Epithelial cell of esophagus (primary cell): ENCODE measurements at regions not wholly inside any gene's neighbourhood (a gene's known extent, or its start where the extent isn't known, plus 50 kb on each side); places are given as distances from the start of the nearest gene placed in this dataset.
A peak's percentile ranks its signal among the peaks of the same experiment; 100 is the strongest.

ENCODE experiments used
- DNase-seq: peaks from one replicate; pipeline ENCODE4 v3.0.0; 2010; ENCODE audit warnings: low read depth
- H3K4me3 ChIP-seq: 2 replicates; pipeline ENCODE4 v1.5.1; 2011; ENCODE audit warnings: mild to moderate bottlenecking, low read length, control low read depth
- CTCF ChIP-seq: IDR thresholded peaks from 2 replicates; pipeline ENCODE4 v1.5.1; 2011; ENCODE audit warnings: low read depth, mild to moderate bottlenecking, low read length, control low read depth, inconsistent platforms; ENCODE audit not compliant: insufficient read depth; ENCODE audit errors: missing control alignments

DNA sequence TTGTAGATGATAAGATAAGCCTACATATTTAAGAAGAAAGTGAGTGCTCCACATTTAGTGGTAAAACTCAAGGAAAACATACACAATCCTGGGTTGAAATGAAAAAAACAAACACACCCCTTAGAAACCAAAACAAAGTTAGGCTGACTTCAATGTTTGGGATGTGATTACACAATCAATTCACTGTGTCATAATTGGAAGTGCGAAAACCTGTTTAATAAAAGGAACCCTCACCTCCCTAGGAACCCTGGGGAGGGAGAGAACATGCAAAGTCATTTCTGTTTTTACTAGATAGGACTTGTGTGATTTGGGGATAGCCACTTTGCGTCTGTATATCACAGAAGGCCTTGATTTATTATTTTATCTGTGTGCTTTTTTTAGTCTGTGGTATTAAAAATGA lies 275.0 kb downstream of the NFKBIZ start:
- H3K4me3 ChIP-seq: no peak overlapping the region
- peak; percentile 96 for DNase-seq
- TF ChIP-seq CTCF: no peak

DNA sequence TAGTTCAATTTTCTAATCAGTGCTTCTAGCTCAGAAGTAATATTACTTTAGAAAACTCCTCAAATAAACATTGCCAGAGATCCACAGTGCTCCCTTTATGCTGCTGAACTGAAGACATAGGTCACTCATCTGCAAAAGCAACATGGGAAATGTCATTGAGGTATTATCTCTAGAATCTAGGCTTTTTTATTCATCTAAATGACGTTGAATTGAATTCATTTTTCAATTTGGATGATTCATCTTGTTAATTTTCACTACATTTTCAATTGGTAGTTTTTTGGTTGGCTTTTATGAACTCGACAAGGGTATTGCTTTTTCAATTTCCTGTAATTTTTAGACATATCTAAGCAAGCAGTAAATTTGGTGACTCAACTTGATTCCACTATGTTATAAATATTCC lies 275.4 kb downstream of the NFKBIZ start:
- no peak for DNase-seq
- H3K4me3 ChIP-seq: no peak overlapping the region
- TF ChIP-seq CTCF: no peak

- no peak overlapping the region for H3K4me3 ChIP-seq
- no peak for DNase-seq
- no peak for TF ChIP-seq CTCF
Measured at GRCh38 chr3:102125197-102125993, 276.1 kb downstream of the NFKBIZ start.

DNA sequence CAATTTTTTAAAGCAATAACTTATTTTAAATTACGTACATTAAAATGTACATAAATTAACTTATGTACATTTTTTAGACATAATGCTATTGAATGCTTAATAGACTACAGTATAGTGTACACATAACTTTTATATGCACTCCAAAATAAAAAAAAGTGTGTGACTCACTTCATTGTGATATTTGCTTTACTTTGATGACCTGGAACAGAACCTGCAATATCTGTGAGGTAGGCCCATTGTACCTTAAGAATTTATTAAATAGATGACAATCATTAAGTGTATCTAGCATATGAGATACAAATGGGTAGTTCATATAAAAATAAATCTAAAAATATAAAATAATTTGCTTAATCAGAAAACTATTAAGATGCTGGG lies 276.7 kb downstream of the NFKBIZ start:
- peak; percentile 45 for DNase-seq
- no peak for TF ChIP-seq CTCF

DNA sequence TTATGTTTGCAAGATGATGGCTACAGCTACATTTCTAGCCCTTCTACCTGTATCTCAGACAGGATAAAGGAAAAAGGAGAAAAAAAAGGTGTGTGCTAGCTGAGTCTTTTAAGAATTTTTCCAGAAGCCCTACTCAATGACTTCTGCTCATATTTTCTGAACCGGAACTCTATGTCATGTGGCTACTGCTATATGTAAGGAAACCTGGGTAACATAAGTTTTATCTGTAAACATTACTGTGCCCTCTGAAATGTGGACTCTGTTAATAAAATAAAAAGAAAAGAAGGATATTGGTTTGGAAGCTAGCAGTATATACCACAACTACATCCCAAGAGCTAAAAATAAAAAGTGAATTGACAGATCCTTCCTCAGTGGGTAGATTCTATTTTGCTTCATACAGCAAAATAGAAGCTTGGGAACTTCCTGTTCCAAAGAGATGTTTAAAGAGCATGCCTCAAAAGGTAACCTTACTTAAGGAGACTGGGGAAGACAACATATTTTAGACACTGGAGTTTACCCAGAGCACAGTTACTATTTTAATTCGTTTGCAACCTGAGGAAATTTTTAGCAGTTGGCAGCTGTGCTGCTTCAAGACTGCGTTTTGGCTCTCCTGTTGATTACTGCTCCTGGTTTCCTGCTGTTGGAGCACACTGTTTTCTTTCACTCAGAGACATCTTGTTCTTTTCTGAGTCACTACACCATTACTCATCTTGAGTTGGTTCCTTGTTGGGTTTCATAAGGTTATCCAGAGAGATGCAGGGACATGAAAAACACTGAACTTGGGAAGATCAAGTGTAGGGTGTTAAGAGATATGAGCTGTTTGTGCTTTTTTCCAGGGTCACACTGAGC lies 280.7 kb downstream of the NFKBIZ start:
- H3K4me3 ChIP-seq: no peak overlapping the region
- DNase-seq: peak; percentile 89

More for the DNA sequence above, 276.7 kb downstream of the NFKBIZ start:
- no peak overlapping the region for H3K4me3 ChIP-seq

DNA sequence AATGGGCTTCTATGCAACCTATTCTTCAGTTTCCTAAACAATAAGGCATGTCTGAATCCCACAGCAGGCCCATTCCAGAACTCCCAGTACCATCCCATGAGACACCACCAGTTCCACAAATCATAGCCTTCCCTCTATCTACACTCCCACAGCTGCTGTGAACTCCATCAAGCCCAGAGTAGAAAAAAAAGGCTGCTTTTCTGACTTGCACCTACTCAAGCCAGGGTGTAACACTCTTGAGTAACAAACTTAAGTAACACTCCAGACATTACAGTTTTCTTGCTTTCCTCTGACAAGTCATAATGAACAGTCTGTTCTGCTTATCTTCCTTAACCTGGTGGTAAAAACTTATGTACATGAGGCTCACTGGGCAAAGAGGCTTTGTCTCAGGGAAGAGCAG lies 283.1 kb downstream of the NFKBIZ start:
- no peak for TF ChIP-seq CTCF
- no peak overlapping the region for H3K4me3 ChIP-seq
- peak; percentile 55 for DNase-seq

More for the DNA sequence above, 280.7 kb downstream of the NFKBIZ start:
- TF ChIP-seq CTCF: no peak
